ENCODE measurements at regions not wholly inside any gene's neighbourhood (a gene's known extent, or its start where the extent isn't known, plus 50 kb on each side); places are given as distances from the start of the nearest gene placed in this dataset.

DNA sequence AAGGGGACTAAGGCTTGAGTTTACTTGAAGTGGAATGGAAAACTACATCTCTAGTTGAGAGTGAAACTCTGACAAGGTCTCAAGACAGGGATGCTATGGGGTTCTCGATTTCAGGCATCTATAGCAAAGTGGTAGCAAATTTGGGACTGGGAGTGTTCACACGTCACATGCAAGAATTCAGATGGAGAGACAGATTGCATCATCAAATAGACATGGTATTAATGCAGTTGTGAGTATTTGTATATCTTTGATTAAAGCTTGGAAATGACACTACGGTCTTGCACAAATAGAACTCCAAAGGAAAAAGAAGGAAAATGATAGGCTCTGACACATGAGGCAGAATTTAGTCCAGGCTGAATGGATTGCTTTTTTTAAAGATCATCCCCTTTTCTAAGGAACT, 1061.6 kb upstream of the FANCL start:
- no peak for DNase-seq

DNA sequence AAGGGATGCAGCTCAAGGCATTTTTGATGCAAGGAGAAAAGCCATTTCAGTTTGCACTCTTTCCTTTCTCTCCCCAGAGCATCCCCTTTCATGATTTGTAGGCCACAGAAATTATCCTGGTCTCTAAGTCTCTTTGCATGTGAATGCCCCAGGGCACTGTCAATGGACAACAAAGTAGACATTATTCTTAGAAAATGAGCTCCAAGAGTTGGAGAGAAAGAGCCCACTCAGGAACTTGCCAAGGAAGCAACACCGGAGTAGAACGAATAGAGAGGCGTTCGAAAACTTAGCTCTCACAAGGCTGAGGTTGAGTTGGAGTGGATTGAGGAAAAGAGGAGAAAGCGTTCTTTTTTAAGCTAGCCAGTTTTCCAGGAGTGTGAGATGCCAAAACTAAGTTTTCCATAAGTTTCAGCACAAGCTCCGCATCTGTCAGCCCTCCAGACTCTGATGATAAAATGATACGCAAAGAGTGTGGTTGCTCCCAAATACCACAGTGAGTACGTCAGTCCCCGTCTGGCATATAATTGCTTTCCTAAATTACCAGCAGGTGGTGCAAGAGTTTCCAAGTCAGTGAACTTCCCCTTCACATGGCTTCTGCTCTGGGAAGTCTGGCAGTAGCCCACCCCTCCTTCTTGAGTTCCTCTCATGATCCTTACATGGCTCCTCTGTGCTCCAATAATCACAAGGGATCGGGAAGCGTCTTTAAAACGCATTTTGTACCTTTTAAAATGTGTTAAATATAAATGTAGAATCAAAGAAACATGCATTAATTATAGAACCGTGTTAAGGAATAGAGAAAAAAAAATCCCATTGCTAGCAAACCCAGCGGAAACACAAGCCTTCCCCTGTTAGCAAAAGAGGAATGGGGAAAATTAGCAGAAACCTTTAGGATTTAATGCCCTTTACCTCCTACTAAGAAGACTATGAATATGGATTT, 1060.6 kb upstream of the FANCL start:
- DNase-seq: peak; percentile 88

- no peak for DNase-seq
Measured at GRCh38 chr2:59297816-59298215, 1056.7 kb upstream of the FANCL start.

GRCh38 chr2:59296279-59296678, 1055.2 kb upstream of the FANCL start:
- peak; percentile 14 for DNase-seq

- no peak for DNase-seq
Measured at GRCh38 chr2:59295524-59296162, 1054.5 kb upstream of the FANCL start.

- DNase-seq: peak; percentile 33
Measured at GRCh38 chr2:59288771-59289170, 1047.6 kb upstream of the FANCL start.

GRCh38 chr2:59282374-59283057, 1041.4 kb upstream of the FANCL start:
- no peak for DNase-seq

- DNase-seq: peak; percentile 12
Measured at GRCh38 chr2:59277671-59278070, 1036.5 kb upstream of the FANCL start.

- DNase-seq: no peak
Measured at GRCh38 chr2:59276917-59277316, 1035.8 kb upstream of the FANCL start.

GRCh38 chr2:59276033-59276432, 1034.9 kb upstream of the FANCL start:
- no peak for DNase-seq

DNA sequence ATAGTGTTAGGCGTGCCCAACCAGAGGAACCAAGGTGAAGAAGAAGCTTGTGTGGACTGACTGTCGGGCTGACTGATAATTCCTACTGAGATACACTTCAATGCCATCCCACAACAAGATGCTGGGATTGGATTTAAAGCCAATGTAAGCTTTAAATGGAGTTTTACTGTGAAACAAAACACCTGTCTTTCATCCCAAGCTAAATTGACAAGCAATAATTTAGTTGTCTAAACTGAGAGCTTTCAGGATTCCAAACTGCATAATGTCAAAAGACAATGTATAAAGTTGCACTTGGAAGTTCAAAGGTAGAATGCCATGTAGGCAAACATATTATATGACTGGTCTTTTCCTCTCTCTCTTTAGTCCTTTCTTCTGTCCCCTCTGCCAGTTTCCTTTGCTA, 1025.3 kb upstream of the FANCL start:
- DNase-seq: no peak

DNA sequence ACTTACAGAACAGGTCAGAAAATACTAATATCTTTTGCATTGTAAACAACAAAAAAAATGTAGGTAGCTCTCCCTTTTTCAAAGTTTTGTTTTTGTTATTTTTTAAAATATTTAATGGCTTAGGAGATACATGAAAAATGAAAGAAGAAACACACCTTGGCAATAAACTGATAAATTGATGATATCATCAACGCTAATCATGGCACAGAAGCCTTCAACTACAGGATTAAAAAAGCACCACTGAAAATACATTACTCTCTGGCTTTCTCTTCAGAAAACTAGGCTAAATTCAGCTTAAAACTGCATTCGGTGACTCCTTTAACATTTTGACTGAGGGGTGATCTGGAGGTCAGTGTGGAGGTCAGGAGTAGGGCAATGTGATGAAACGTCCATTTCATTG, 1018.8 kb upstream of the FANCL start:
- DNase-seq: no peak

- no peak for DNase-seq
Measured at GRCh38 chr2:59256290-59256689, 1015.2 kb upstream of the FANCL start.

GRCh38 chr2:59254279-59254678, 1013.2 kb upstream of the FANCL start:
- no peak for DNase-seq

DNA sequence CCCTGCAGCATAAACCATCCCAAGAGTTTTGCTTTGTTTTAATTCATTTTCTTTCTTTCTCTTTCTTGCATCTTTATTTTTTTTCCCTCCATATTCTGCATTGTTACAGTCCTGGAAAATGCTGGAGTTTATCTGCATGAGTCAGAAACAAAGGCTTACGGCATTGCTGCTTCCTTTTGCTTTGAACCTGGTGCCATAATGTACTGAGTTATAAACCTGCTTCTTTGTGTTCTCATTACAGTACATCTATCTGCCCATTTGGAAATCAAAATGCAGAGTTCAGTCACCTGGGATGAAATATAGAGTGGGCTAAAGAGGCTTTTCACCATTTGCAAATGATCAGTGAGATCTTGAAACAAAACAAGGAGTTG, 1009.2 kb upstream of the FANCL start:
- no peak for DNase-seq

DNA sequence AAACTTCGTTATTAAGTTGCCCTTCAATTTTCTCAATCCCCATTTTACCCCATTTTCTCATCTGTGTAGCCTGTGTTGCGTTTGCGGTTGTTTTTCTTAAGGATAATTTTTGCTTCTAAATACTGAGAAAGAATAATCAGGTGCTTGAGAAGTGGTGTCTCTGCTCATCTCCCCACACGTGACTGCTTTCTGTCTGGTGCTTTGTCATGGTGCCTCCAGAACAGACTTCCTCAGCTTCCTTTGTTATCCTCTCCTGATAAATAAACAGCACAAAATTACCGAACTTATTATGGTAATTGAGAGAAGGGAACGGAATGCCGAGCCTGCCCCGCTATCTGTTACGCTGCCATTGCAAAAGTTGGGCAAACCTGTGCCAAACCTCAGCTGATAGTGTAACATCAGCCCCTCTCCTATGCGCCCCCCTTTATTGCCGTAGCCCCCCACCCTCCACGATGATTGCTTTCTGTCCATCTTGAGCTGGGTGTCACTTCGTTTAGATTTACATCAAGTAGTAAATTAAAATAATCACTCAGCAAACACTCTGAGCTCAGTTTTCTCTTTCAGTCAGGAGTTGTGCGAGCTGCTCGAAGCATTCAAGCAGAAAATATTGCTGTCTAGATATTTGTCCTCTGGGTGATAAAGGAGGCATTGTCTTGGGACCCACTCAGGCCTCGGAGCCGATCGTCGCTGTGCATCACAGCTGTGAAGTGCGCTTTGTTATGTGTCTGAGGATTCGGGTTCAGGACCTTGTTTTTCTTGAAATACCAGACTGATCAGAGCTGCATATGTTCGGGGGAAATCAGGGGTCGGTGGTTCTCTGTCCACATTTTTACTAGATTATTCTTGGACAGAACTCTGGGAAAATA, 1008.5 kb upstream of the FANCL start:
- DNase-seq: no peak

GRCh38 chr2:59239146-59239545, 998.0 kb upstream of the FANCL start:
- DNase-seq: no peak

DNA sequence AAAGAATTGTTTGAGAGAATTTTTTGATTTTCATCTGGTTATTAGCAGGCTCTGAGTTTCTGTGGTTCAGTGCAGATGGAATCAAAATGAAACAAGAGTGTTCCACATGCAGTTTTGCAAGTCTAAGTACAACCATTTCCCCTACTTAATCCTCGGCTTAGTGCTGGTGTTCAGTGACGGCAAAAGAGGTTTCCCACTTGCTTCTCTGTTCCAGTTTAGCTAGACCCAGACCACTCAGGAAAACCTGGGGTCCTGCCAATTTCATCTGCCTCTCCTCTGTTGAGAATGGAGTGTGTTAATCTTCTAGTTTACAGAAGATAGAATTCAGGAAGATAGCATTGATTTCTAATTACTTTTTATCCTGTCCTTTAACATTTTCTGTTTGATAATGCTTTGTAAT, 996.2 kb upstream of the FANCL start:
- no peak for DNase-seq

DNA sequence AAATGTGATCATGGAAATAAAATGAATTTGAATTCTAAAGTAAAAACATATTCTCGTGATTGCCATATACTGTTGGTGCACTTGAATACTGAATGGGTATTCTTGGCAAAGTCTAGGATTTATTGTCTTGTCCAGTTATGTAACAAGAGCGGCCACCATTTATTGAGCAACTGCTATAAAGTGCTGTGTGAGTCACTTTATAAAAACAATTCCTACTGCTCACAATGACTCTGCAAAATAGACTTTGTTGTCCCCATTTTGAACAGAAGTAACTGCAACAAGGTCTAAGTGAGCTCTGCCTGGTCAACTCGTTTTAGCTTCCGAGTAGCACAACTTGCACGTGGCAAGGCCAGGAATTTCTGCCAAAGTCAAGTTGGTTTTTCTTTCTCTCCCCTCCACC, 995.6 kb upstream of the FANCL start:
- DNase-seq: peak; percentile 37

GRCh38 chr2:59233920-59234319, 992.8 kb upstream of the FANCL start:
- DNase-seq: no peak

GRCh38 chr2:59233448-59233847, 992.3 kb upstream of the FANCL start:
- DNase-seq: no peak

DNA sequence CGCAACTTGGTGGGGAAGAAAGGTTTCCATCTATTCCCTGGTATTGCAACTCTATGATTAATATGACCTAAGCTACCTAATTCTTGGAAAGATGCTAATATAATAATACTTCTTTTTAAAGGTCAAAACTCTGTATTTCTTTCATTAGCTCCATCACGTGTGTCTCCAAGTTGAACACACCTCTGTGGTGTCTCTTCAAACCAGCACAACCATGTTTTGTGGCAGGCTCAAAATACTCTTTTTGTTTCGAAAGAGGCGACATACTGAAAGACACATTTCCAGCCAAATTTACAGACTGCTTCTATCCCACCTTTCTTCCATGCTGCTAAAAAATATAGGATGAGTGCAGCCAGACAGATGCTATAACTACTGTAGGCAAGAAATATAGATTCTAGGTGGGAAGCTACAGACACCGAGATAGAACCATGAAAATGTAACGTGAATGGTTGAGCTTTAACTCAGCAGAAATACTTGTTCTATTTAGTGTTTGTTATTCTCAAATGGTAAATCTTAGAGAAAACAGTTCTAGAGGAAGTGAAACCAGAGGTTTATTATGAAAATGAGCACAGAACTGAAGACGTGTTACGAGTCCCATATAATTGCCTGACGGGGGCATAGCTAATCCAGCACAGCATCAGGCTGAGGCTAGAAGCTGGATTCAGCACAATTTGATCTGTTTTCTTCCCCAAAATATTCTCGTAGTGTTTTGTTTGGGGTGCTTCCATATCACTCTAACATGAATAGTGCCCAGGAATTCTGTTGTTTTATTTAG, 991.5 kb upstream of the FANCL start:
- DNase-seq: no peak
